HepG2 (cell line): ENCODE measurements at regions not wholly inside any gene's neighbourhood (a gene's known extent, or its start where the extent isn't known, plus 50 kb on each side); places are given as distances from the start of the nearest gene placed in this dataset.

ENCODE experiments used
- ATF3 ChIP-seq: sonication (generic); formaldehyde crosslinking; IDR thresholded peaks from 2 replicates; pipeline ENCODE4 v1.4.0; 2020; ENCODE audit warnings: missing genetic modification reagents
- BRD4 ChIP-seq: sonication (generic); formaldehyde crosslinking; IDR thresholded peaks from 2 replicates; pipeline ENCODE4 v1.4.0; 2020; ENCODE audit warnings: missing genetic modification reagents
- CAMTA2 ChIP-seq: sonication (generic); formaldehyde crosslinking; IDR thresholded peaks from 2 replicates; pipeline ENCODE4 v1.4.0; 2020; ENCODE audit warnings: mild to moderate bottlenecking, missing genetic modification reagents, borderline replicate concordance
- CBFB ChIP-seq: sonication (generic); formaldehyde crosslinking; IDR thresholded peaks from 2 replicates; pipeline ENCODE4 v1.4.0; 2020; ENCODE audit warnings: missing genetic modification reagents
- CHD2 ChIP-seq: IDR thresholded peaks from 2 replicates; pipeline ENCODE4 v1.6.1; 2011; ENCODE audit warnings: low read depth, low read length, improper control_type of control experiment
- CHD4 ChIP-seq: fragments of 200-600 bp; sonication (generic); IDR thresholded peaks from 2 replicates; pipeline ENCODE4 v1.7.0; 2017; ENCODE audit warnings: mild to moderate bottlenecking, low read length, borderline replicate concordance
- CSRNP2 ChIP-seq: sonication (generic); formaldehyde crosslinking; conservative IDR thresholded peaks from 2 replicates; pipeline ENCODE4 v1.8.0; 2022; ENCODE audit warnings: low read depth, missing genetic modification reagents
- ETV5 ChIP-seq: IDR thresholded peaks from 2 replicates; pipeline ENCODE4 v1.6.1; 2018; ENCODE audit warnings: missing biosample characterization, missing genetic modification reagents, inconsistent platforms, borderline replicate concordance
- IKZF4 ChIP-seq: sonication (generic); formaldehyde crosslinking; IDR thresholded peaks from 2 replicates; pipeline ENCODE4 v1.5.1; 2020; ENCODE audit warnings: borderline replicate concordance, mild to moderate bottlenecking, low read depth, missing genetic modification reagents; ENCODE audit errors: not compliant biosample characterization
- KDM2A ChIP-seq: sonication (generic); formaldehyde crosslinking; IDR thresholded peaks from 2 replicates; pipeline ENCODE4 v1.4.0; 2020; ENCODE audit warnings: low read depth, missing genetic modification reagents, borderline replicate concordance
- MTF1 ChIP-seq: sonication (generic); formaldehyde crosslinking; IDR thresholded peaks from 2 replicates; pipeline ENCODE4 v1.5.0; 2020; ENCODE audit warnings: missing genetic modification reagents
- NFE2 ChIP-seq: sonication (generic); formaldehyde crosslinking; IDR thresholded peaks from 2 replicates; pipeline ENCODE4 v1.4.0; 2020; ENCODE audit warnings: missing genetic modification reagents
- PATZ1 ChIP-seq: sonication (generic); formaldehyde crosslinking; IDR thresholded peaks from 2 replicates; pipeline ENCODE4 v1.4.0; 2020; ENCODE audit warnings: missing genetic modification reagents
- SATB2 ChIP-seq: sonication (generic); formaldehyde crosslinking; IDR thresholded peaks from 2 replicates; pipeline ENCODE4 v1.5.0; 2020; ENCODE audit warnings: missing genetic modification reagents
- TBL1XR1 ChIP-seq: fragments of 150-350 bp; IDR thresholded peaks from 2 replicates; pipeline ENCODE4 v1.6.1; 2014; ENCODE audit warnings: borderline replicate concordance, low read length; ENCODE audit not compliant: partially characterized antibody
- TIGD3 ChIP-seq: sonication (generic); formaldehyde crosslinking; IDR thresholded peaks from 2 replicates; pipeline ENCODE4 v1.5.1; 2020; ENCODE audit warnings: mild to moderate bottlenecking, missing genetic modification reagents, borderline replicate concordance
- YY1 ChIP-seq: IDR thresholded peaks from 2 replicates; pipeline ENCODE4 v1.6.1; 2011; ENCODE audit warnings: low read length, low read depth, moderate library complexity, mild to moderate bottlenecking; ENCODE audit not compliant: insufficient read depth, insufficient replicate concordance
- ZGPAT ChIP-seq: IDR thresholded peaks from 2 replicates; pipeline ENCODE4 v1.6.1; 2016; ENCODE audit warnings: mild to moderate bottlenecking
- ZNF335 ChIP-seq: sonication (generic); formaldehyde crosslinking; IDR thresholded peaks from 2 replicates; pipeline ENCODE4 v1.4.0; 2020; ENCODE audit warnings: missing genetic modification reagents
- ZNF460 ChIP-seq: sonication (generic); formaldehyde crosslinking; IDR thresholded peaks from 2 replicates; pipeline ENCODE4 v1.5.1; 2020; ENCODE audit warnings: missing genetic modification reagents, mild to moderate bottlenecking, borderline replicate concordance
- ZNF550 ChIP-seq: sonication (generic); formaldehyde crosslinking; IDR thresholded peaks from 2 replicates; pipeline ENCODE4 v1.4.0; 2020; ENCODE audit warnings: mild to moderate bottlenecking, missing genetic modification reagents, borderline replicate concordance
- ZNF562 ChIP-seq: sonication (generic); formaldehyde crosslinking; IDR thresholded peaks from 2 replicates; pipeline ENCODE4 v1.8.0; 2022; ENCODE audit warnings: missing genetic modification reagents, borderline replicate concordance
- ZNF580 ChIP-seq: IDR thresholded peaks from 2 replicates; pipeline ENCODE4 v1.6.1; 2016; ENCODE audit warnings: low read depth, borderline replicate concordance

- TF ChIP-seq ZNF460 (peak; percentile 70; the same call in 1 of the 2 replicates), SATB2 (CRISPR knock-in tag) (no peak), ETV5 (CRISPR knock-in tag) (peak; percentile 47; the same call in 1 of the 2 replicates), CAMTA2 (CRISPR knock-in tag) (no peak), ZNF562 (CRISPR knock-in tag) (no peak), KDM2A (no peak), ATF3 (CRISPR knock-in tag) (no peak), YY1 (no peak), CSRNP2 (CRISPR knock-in tag) (no peak), PATZ1 (CRISPR knock-in tag) (0 out of 2 replicates have a peak, but pooled peaks have one; percentile 13), TBL1XR1 (no peak), ZNF335 (CRISPR knock-in tag) (no peak), CHD2 (no peak), CBFB (CRISPR knock-in tag) (no peak), MTF1 (CRISPR knock-in tag) (no peak), CHD4 (0 out of 2 replicates have a peak, but pooled peaks have one; percentile 33), TIGD3 (CRISPR knock-in tag) (no peak), IKZF4 (no peak), BRD4 (CRISPR knock-in tag) (no peak), ZGPAT (peak; percentile 45; the same call in 1 of the 2 replicates), ZNF550 (CRISPR knock-in tag) (no peak), ZNF580 (no peak), NFE2 (CRISPR knock-in tag) (no peak)
These were observed 64.5 kb upstream of the TNFAIP3 start (continued) for GRCh38 chr6:137802408-137803182.
